ENCODE measurements at regions not wholly inside any gene's neighbourhood (a gene's known extent, or its start where the extent isn't known, plus 50 kb on each side); places are given as distances from the start of the nearest gene placed in this dataset.

DNA sequence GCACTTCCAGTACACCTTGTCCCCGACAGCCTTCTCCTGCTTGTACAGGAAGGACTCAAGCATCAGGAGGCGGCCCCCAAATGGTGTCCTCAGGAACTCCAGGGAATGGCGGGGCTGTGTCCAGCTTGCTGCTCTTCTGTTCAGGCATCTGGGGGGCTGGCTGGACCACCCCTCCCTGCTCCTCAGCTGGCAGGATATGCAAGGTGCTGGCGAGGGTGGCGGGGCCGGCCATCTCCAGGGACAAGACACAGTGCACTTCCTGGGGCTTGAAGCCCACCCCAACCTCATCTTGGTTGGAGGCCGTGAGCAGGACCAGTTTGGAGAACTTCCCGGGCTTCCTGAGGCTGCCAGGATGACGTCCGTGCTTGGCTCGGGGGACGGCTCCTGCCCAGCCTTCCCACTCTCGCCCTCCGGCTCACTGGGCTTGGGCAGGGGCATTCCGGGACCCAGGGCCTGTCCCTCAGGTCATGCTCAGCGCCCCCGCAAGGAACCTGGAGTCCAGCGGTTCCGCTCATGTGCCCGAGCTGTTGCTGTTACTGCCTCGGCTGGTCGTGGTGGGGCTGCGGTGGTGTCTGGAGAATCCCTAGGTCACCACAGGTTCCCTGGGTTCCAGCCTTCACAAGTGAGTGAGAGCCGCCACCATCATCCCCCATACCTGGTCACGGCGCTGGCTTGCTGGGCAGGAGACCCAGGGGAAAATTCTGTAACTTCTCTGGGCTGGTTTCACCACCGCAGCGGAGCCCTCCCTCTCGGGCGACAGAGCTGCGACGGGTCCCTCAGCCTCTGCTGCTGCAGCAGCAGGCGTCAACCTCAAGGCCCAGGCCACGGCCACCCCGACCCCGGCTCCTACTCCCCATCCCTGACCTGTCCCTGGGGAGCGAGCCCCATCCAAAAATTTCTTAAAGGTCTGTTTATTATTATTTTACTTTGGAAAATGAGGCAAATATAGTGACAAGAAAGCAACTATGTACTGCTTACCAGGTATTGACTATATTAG lies 82.8 kb upstream of the FXR1 start:
- H4K20me1 ChIP-seq (ENCODE audit: control insufficient read depth, insufficient read depth, low read depth, low read length), result no peaks in the 10 kb centered on the region
- H3K27me3 ChIP-seq (ENCODE audit: control insufficient read depth, low read length), result no peaks in the 10 kb centered on the region; the same call in 1 of the 2 replicates

DNA sequence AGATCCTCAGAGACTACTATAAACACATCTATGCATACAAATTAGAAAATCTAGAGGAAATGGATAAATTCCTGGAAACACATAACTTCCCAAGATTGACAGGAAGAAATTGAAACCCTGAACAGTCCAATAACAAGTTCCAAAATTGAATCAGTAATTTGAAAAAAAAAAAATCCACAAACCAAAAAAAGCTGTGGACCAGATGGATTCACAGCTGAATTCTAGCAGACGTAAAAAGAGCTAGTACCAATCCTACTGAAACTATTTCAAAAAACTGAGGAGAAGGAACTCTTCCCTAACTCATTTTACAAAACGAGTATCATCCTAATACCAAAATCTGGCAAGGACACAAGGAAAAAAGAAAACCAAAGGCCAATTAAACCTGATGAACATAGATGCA lies 77.0 kb upstream of the FXR1 start:
- Histone ChIP-seq H3F3A (ENCODE audit: control insufficient read depth, insufficient read depth) (no peaks in the 10 kb centered on the region), H3K9me3 (ENCODE audit: control insufficient read depth, insufficient read depth, low read length) (no peaks in the 10 kb centered on the region), H3K36me3 (ENCODE audit: control insufficient read depth, low read length) (no peaks in the 10 kb centered on the region), H3K4me1 (ENCODE audit: control insufficient read depth, low read length) (no peaks in the 10 kb centered on the region), H4K20me1 (ENCODE audit: control insufficient read depth, insufficient read depth, low read depth, low read length) (no peaks in the 10 kb centered on the region), H3K27ac (ENCODE audit: low read depth, low read length) (no peak overlapping the region), H3K9me2 (replicated peaks; ENCODE audit: control insufficient read depth, low read length) (no peaks in the 10 kb centered on the region), H3K27me3 (ENCODE audit: control insufficient read depth, low read length) (no peaks in the 10 kb centered on the region), H3K4me2 (ENCODE audit: low read length) (no peak overlapping the region), H3K4me3 (ENCODE audit: low read length) (no peak overlapping the region), H3K79me2 (ENCODE audit: control insufficient read depth, low read length) (no peaks in the 10 kb centered on the region)
- TF ChIP-seq, protein P1, sequence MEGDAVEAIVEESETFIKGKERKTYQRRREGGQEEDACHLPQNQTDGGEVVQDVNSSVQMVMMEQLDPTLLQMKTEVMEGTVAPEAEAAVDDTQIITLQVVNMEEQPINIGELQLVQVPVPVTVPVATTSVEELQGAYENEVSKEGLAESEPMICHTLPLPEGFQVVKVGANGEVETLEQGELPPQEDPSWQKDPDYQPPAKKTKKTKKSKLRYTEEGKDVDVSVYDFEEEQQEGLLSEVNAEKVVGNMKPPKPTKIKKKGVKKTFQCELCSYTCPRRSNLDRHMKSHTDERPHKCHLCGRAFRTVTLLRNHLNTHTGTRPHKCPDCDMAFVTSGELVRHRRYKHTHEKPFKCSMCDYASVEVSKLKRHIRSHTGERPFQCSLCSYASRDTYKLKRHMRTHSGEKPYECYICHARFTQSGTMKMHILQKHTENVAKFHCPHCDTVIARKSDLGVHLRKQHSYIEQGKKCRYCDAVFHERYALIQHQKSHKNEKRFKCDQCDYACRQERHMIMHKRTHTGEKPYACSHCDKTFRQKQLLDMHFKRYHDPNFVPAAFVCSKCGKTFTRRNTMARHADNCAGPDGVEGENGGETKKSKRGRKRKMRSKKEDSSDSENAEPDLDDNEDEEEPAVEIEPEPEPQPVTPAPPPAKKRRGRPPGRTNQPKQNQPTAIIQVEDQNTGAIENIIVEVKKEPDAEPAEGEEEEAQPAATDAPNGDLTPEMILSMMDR (IDR thresholded peaks at IDR 0.05; ENCODE audit: low read depth, low read length, poor library complexity, severe bottlenecking), result no peak
- TF ChIP-seq EZH2phosphoT487 (IDR thresholded peaks at IDR 0.05; ENCODE audit: borderline replicate concordance, low read length), result no peak

More for the DNA sequence above, 82.8 kb upstream of the FXR1 start:
- no peaks in the 10 kb centered on the region for H3K9me3 ChIP-seq (ENCODE audit: control insufficient read depth, insufficient read depth, low read length)
- H3K4me2 ChIP-seq (ENCODE audit: low read length), result no peak overlapping the region
- H3K79me2 ChIP-seq (ENCODE audit: control insufficient read depth, low read length), result no peaks in the 10 kb centered on the region
- H3K4me1 ChIP-seq (ENCODE audit: control insufficient read depth, low read length), result no peaks in the 10 kb centered on the region
- no peak overlapping the region for H3K4me3 ChIP-seq (ENCODE audit: low read length)
- H3K36me3 ChIP-seq (ENCODE audit: control insufficient read depth, low read length), result no peaks in the 10 kb centered on the region
- H3K27ac ChIP-seq (ENCODE audit: low read depth, low read length), result no peak overlapping the region
- no peaks in the 10 kb centered on the region for H3K9me2 ChIP-seq (replicated peaks; ENCODE audit: control insufficient read depth, low read length)
- TF ChIP-seq, protein P1 (IDR thresholded peaks at IDR 0.05; ENCODE audit: low read depth, low read length, poor library complexity, severe bottlenecking), result no peak
- H3F3A ChIP-seq (ENCODE audit: control insufficient read depth, insufficient read depth), result no peaks in the 10 kb centered on the region

DNA sequence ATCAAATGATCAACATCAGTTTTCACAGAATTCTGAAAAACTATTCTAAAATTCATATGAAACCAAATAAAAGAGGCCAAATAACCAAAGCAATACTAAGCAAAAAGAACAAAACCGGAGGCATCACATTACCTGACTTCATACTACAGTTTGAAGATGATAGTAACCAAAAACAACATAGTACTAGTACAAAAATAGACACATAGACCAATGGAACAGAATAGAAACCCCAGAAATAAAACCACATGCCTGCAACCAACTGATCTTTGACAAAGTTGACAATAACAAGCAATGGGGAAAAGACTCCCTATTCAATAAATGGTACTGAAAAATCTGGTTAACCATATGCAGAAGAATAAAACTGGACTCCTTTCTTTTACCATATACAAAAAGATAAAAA lies 75.7 kb upstream of the FXR1 start:
- no peaks in the 10 kb centered on the region for H4K20me1 ChIP-seq (ENCODE audit: control insufficient read depth, insufficient read depth, low read depth, low read length)
- no peaks in the 10 kb centered on the region for H3K9me2 ChIP-seq (replicated peaks; ENCODE audit: control insufficient read depth, low read length)
- H3K79me2 ChIP-seq (ENCODE audit: control insufficient read depth, low read length), result no peaks in the 10 kb centered on the region
- H3K4me3 ChIP-seq (ENCODE audit: low read length), result no peak overlapping the region
- no peaks in the 10 kb centered on the region for H3F3A ChIP-seq (ENCODE audit: control insufficient read depth, insufficient read depth)
- H3K36me3 ChIP-seq (ENCODE audit: control insufficient read depth, low read length), result no peaks in the 10 kb centered on the region
- H3K4me1 ChIP-seq (ENCODE audit: control insufficient read depth, low read length), result no peaks in the 10 kb centered on the region
- no peaks in the 10 kb centered on the region for H3K9me3 ChIP-seq (ENCODE audit: control insufficient read depth, insufficient read depth, low read length)
- H3K4me2 ChIP-seq (ENCODE audit: low read length), result no peak overlapping the region
- no peaks in the 10 kb centered on the region for H3K27me3 ChIP-seq (ENCODE audit: control insufficient read depth, low read length)
- TF ChIP-seq, protein P1 (IDR thresholded peaks at IDR 0.05; ENCODE audit: low read depth, low read length, poor library complexity, severe bottlenecking), result no peak
- no peak for TF ChIP-seq EZH2phosphoT487 (IDR thresholded peaks at IDR 0.05; ENCODE audit: borderline replicate concordance, low read length)
- no peak overlapping the region for H3K27ac ChIP-seq (ENCODE audit: low read depth, low read length)
